ENCODE measurements at regions not wholly inside any gene's neighbourhood (a gene's known extent, or its start where the extent isn't known, plus 50 kb on each side); places are given as distances from the start of the nearest gene placed in this dataset.

- TF ChIP-seq POLR2A (IDR thresholded peaks at IDR 0.05) (no peak), CTCF (IDR thresholded peaks at IDR 0.05) (no peak)
These were observed 166.6 kb upstream of the CIBAR2 start for GRCh38 chr16:85278839-85279238.

Measured in lower leg skin (tissue), 3 donors.